OCI-LY3 (cell line): ENCODE measurements at regions not wholly inside any gene's neighbourhood (a gene's known extent, or its start where the extent isn't known, plus 50 kb on each side); places are given as distances from the start of the nearest gene placed in this dataset.

Experiments used
- CTCF ChIP-seq: fragments of 200-600, 300-600 bp; sonication (generic); IDR thresholded peaks from 2 replicates; pipeline ENCODE4 v1.5.1; 2014; ENCODE audit warnings: antibody characterized with exemption, low read length, low read depth
- EZH2phosphoT487 ChIP-seq: fragments of 200-600 bp; shearing (Covaris generic); IDR thresholded peaks from 2 replicates; pipeline ENCODE4 v1.6.1; 2018; ENCODE audit warnings: antibody characterized with exemption, mixed run types, low read depth

GRCh38 chr17:72516772-72517399 lies 396.1 kb downstream of the SOX9 start:
- TF ChIP-seq CTCF (no peak), EZH2phosphoT487 (no peak)
